ENCODE measurements at regions not wholly inside any gene's neighbourhood (a gene's known extent, or its start where the extent isn't known, plus 50 kb on each side); places are given as distances from the start of the nearest gene placed in this dataset.
"Not testable (repeated sequence)": the region's sequence is repeated elsewhere in the genome, so short reads cannot be mapped to it uniquely, and the experiment has no call there.

- DNase-seq (ENCODE audit: extremely low read depth in 1 of 11, low read depth in 9 of 11, low spot score in 4 of 11): no peak
Observed at GRCh38 chrX:87901060-87901459, 383.5 kb downstream of the KLHL4 start.

GRCh38 chrX:87914726-87915125, 397.1 kb downstream of the KLHL4 start:
- no peak for DNase-seq (ENCODE audit: extremely low read depth in 1 of 11, low read depth in 9 of 11, low spot score in 4 of 11)

GRCh38 chrX:87924619-87925018, 407.0 kb downstream of the KLHL4 start:
- DNase-seq (ENCODE audit: extremely low read depth in 1 of 11, low read depth in 9 of 11, low spot score in 4 of 11): no peak

- DNase-seq (ENCODE audit: extremely low read depth in 1 of 11, low read depth in 9 of 11, low spot score in 4 of 11): no peak
Observed at GRCh38 chrX:87941841-87942240, 424.2 kb downstream of the KLHL4 start.

- DNase-seq (ENCODE audit: extremely low read depth in 1 of 11, low read depth in 9 of 11, low spot score in 4 of 11): no peak
Observed at GRCh38 chrX:87961471-87961870, 443.9 kb downstream of the KLHL4 start.

- no peak for DNase-seq (ENCODE audit: extremely low read depth in 1 of 11, low read depth in 9 of 11, low spot score in 4 of 11)
Observed at GRCh38 chrX:87968118-87968517, 450.5 kb downstream of the KLHL4 start.

- DNase-seq (ENCODE audit: extremely low read depth in 1 of 11, low read depth in 9 of 11, low spot score in 4 of 11): not testable (repeated sequence)
Observed at GRCh38 chrX:87972121-87972520, 454.5 kb downstream of the KLHL4 start.

GRCh38 chrX:87975365-87975764, 457.8 kb downstream of the KLHL4 start:
- DNase-seq (ENCODE audit: extremely low read depth in 1 of 11, low read depth in 9 of 11, low spot score in 4 of 11): no peak

GRCh38 chrX:88007873-88008272, 490.3 kb downstream of the KLHL4 start:
- not testable (repeated sequence) for DNase-seq (ENCODE audit: extremely low read depth in 1 of 11, low read depth in 9 of 11, low spot score in 4 of 11)

GRCh38 chrX:88024022-88024421, 506.4 kb downstream of the KLHL4 start:
- DNase-seq (ENCODE audit: extremely low read depth in 1 of 11, low read depth in 9 of 11, low spot score in 4 of 11): no peak

- no peak for DNase-seq (ENCODE audit: extremely low read depth in 1 of 11, low read depth in 9 of 11, low spot score in 4 of 11)
Observed at GRCh38 chrX:88072339-88073030, 554.9 kb downstream of the KLHL4 start.

GRCh38 chrX:88101968-88102367, 584.4 kb downstream of the KLHL4 start:
- DNase-seq (ENCODE audit: extremely low read depth in 1 of 11, low read depth in 9 of 11, low spot score in 4 of 11): no peak

- DNase-seq (ENCODE audit: extremely low read depth in 1 of 11, low read depth in 9 of 11, low spot score in 4 of 11): no peak
Observed at GRCh38 chrX:88135735-88136134, 611.3 kb upstream of the CPXCR1 start.

GRCh38 chrX:88136328-88136727, 610.7 kb upstream of the CPXCR1 start:
- no peak for DNase-seq (ENCODE audit: extremely low read depth in 1 of 11, low read depth in 9 of 11, low spot score in 4 of 11)

- no peak for DNase-seq (ENCODE audit: extremely low read depth in 1 of 11, low read depth in 9 of 11, low spot score in 4 of 11)
Observed at GRCh38 chrX:88146577-88146976, 600.4 kb upstream of the CPXCR1 start.

GRCh38 chrX:88170553-88170952, 576.5 kb upstream of the CPXCR1 start:
- no peak for DNase-seq (ENCODE audit: extremely low read depth in 1 of 11, low read depth in 9 of 11, low spot score in 4 of 11)

GRCh38 chrX:88173932-88174440, 573.0 kb upstream of the CPXCR1 start:
- not testable (repeated sequence) for DNase-seq (ENCODE audit: extremely low read depth in 1 of 11, low read depth in 9 of 11, low spot score in 4 of 11)

- no peak for DNase-seq (ENCODE audit: extremely low read depth in 1 of 11, low read depth in 9 of 11, low spot score in 4 of 11)
Observed at GRCh38 chrX:88202149-88202548, 544.9 kb upstream of the CPXCR1 start.

- DNase-seq (ENCODE audit: extremely low read depth in 1 of 11, low read depth in 9 of 11, low spot score in 4 of 11): no peak
Observed at GRCh38 chrX:88244066-88244465, 503.0 kb upstream of the CPXCR1 start.

GRCh38 chrX:88284844-88285243, 462.2 kb upstream of the CPXCR1 start:
- DNase-seq (ENCODE audit: extremely low read depth in 1 of 11, low read depth in 9 of 11, low spot score in 4 of 11): no peak

GRCh38 chrX:88313972-88314371, 433.1 kb upstream of the CPXCR1 start:
- DNase-seq (ENCODE audit: extremely low read depth in 1 of 11, low read depth in 9 of 11, low spot score in 4 of 11): not testable (repeated sequence)
